HT-29 (cell line): ENCODE measurements at regions not wholly inside any gene's neighbourhood (a gene's known extent, or its start where the extent isn't known, plus 50 kb on each side); places are given as distances from the start of the nearest gene placed in this dataset.
"Not testable (repeated sequence)": the region's sequence is repeated elsewhere in the genome, so short reads cannot be mapped to it uniquely, and the experiment has no call there.

Experiments used
- DNase-seq: peaks from one replicate; pipeline ENCODE4 v3.0.0-alpha.2; 2015; ENCODE audit warnings: low spot score

- DNase-seq = no peak
Measured at GRCh38 chr9:115864581-115864980, 289.0 kb upstream of the PAPPA start.

GRCh38 chr9:115867326-115867725 is 286.3 kb upstream of the PAPPA start:
- no peak for DNase-seq

GRCh38 chr9:115877852-115878438 is 275.6 kb upstream of the PAPPA start:
- DNase-seq = no peak

GRCh38 chr9:115879451-115879850 is 274.1 kb upstream of the PAPPA start:
- DNase-seq = no peak

GRCh38 chr9:115880221-115880885 is 273.2 kb upstream of the PAPPA start:
- DNase-seq = no peak

GRCh38 chr9:115882911-115883310 is 270.7 kb upstream of the PAPPA start:
- no peak for DNase-seq

GRCh38 chr9:115883467-115884329 is 269.9 kb upstream of the PAPPA start:
- DNase-seq = peak; percentile 59

GRCh38 chr9:115884846-115885245 is 268.7 kb upstream of the PAPPA start:
- no peak for DNase-seq

GRCh38 chr9:115888131-115888530 is 265.5 kb upstream of the PAPPA start:
- no peak for DNase-seq

- no peak for DNase-seq
Measured at GRCh38 chr9:115891929-115892328, 261.7 kb upstream of the PAPPA start.

GRCh38 chr9:115898478-115898877 is 255.1 kb upstream of the PAPPA start:
- not testable (repeated sequence) for DNase-seq

- no peak for DNase-seq
Measured at GRCh38 chr9:115900698-115901097, 252.9 kb upstream of the PAPPA start.

- DNase-seq = no peak
Measured at GRCh38 chr9:115910959-115911358, 242.6 kb upstream of the PAPPA start.

- DNase-seq = no peak
Measured at GRCh38 chr9:115912086-115912485, 241.5 kb upstream of the PAPPA start.

- DNase-seq = no peak
Measured at GRCh38 chr9:115913696-115914095, 239.9 kb upstream of the PAPPA start.

- no peak for DNase-seq
Measured at GRCh38 chr9:115914291-115914690, 239.3 kb upstream of the PAPPA start.

- no peak for DNase-seq
Measured at GRCh38 chr9:115921301-115921700, 232.3 kb upstream of the PAPPA start.

- DNase-seq = no peak
Measured at GRCh38 chr9:115922444-115922843, 231.1 kb upstream of the PAPPA start.

- no peak for DNase-seq
Measured at GRCh38 chr9:115923410-115923809, 230.2 kb upstream of the PAPPA start.

- DNase-seq = no peak
Measured at GRCh38 chr9:115923903-115924668, 229.5 kb upstream of the PAPPA start.

- no peak for DNase-seq
Measured at GRCh38 chr9:115924669-115924987, 229.0 kb upstream of the PAPPA start.

- DNase-seq = no peak
Measured at GRCh38 chr9:115925424-115925823, 228.2 kb upstream of the PAPPA start.
